ENCODE measurements at regions not wholly inside any gene's neighbourhood (a gene's known extent, or its start where the extent isn't known, plus 50 kb on each side); places are given as distances from the start of the nearest gene placed in this dataset. TPM values are rescaled to one million over a fixed set of nuclear protein-coding genes. Genes with fewer than 3 reads are reported as not detected.

GRCh38 chr13:80399340-80400163 lies 58.6 kb upstream of the SPRY2 start:
- peak overlapping the region; percentile 76 for H3K4me3 Mint-ChIP-seq
- ATAC-seq (ENCODE audit: low read depth) = peak; percentile 50
- POLR2A ChIA-PET = no interaction called here

More at GRCh38 chr13:80399340-80400163, 58.6 kb upstream of the SPRY2 start:
- Mint-ChIP-seq H3K27me3 (no peaks in the 10 kb centered on the region), H3K27ac (peak overlapping the region; percentile 84), H3K4me1 (peaks cover 52% of the 10 kb centered on the region), H3K9me3 (ENCODE audit: insufficient read depth) (peaks cover 4% of the 10 kb centered on the region)
- DNase-seq = peak; percentile 43
- 34% methylated on average over 5 of the region's 13 CpGs for WGBS (ENCODE audit: insufficient coverage)
- peaks cover 0 to 3% (median 0%) of the 10 kb centered on the region in 3 donors for H3K9me3 ChIP-seq (ENCODE audit: control extremely low read depth in 1 of 3, control insufficient read depth in 2 of 3, insufficient read depth in 1 of 3, low read length in 2 of 3)
- H3K79me2 ChIP-seq (ENCODE audit: control insufficient read depth, insufficient read depth, low read length) = no peaks in the 10 kb centered on the region
- peak overlapping the region; percentile 14 to 56 for H3K27ac ChIP-seq (ENCODE audit: low read length in 2 of 2)
- H2AFZ ChIP-seq (ENCODE audit: insufficient read depth, low read depth, low read length, poor library complexity, severe bottlenecking) = peak overlapping the region; percentile 45
- peak overlapping the region; percentile 1 for H3K9ac ChIP-seq (ENCODE audit: low read length)
- peak overlapping the region; percentile 50 for H3K4me2 ChIP-seq (replicated peaks; ENCODE audit: low read depth, low read length, poor library complexity, severe bottlenecking)
- H3K36me3 ChIP-seq (replicated peaks in 1 of 2; ENCODE audit: control extremely low read depth in 1 of 2, control insufficient read depth in 1 of 2, extremely low read depth in 1 of 2, insufficient read depth in 2 of 2, low read length in 1 of 2) = no peaks in the 10 kb centered on the region
- H3K27me3 ChIP-seq (replicated peaks in 1 of 4; ENCODE audit: control extremely low read depth in 1 of 4, control insufficient read depth in 3 of 4, insufficient read depth in 4 of 4, low read length in 3 of 4) = no peaks in the 10 kb centered on the region
- CTCF ChIA-PET = interaction anchor here (0.6 kb wide), 1 partner anchor 202 kb away, joined by 3 read pairs; no protein-coding TSS in a partner anchor
- TF ChIP-seq EZH2 (IDR thresholded peaks at IDR 0.05; ENCODE audit: borderline replicate concordance, insufficient read depth, low read depth, low read length, poor library complexity, severe bottlenecking) (no peak), CTCF (IDR thresholded peaks at IDR 0.05) (no peak)
- peaks cover 24 to 31% of the 10 kb centered on the region in 2 donors for H3K4me1 ChIP-seq (ENCODE audit: control insufficient read depth in 2 of 2, insufficient read depth in 2 of 2, low read length in 2 of 2)
- peak overlapping the region in 1 of 5 experiments; percentile 25 for H3K4me3 ChIP-seq (ENCODE audit: control extremely low read depth in 1 of 5, extremely low read depth in 1 of 5, insufficient read depth in 1 of 5, low read depth in 2 of 5, low read length in 4 of 5)
- intact Hi-C loops (cut with micrococcal nuclease) = loop anchor here (2.0 to 10.0 kb wide), 3 partner anchors 43 to 155 kb away; no protein-coding TSS in a partner anchor
- no peaks in the 10 kb centered on the region for H4K20me1 ChIP-seq (ENCODE audit: control insufficient read depth, insufficient read depth, low read length, poor library complexity, severe bottlenecking)

Small RNA genes lying in the stretch of these regions (small RNA-seq; reads per million reads assigned to genes)
- not detected for gene HIGD1AP2 (ENCODE audit: insufficient read length, low read depth, low replicate concordance)
- gene RNU6-67P (ENCODE audit: insufficient read length, low read depth, low replicate concordance) = not detected
- not detected for gene RNU6-77P (ENCODE audit: insufficient read length, low read depth, low replicate concordance)
